ENCODE measurements at regions not wholly inside any gene's neighbourhood (a gene's known extent, or its start where the extent isn't known, plus 50 kb on each side); places are given as distances from the start of the nearest gene placed in this dataset.

DNA sequence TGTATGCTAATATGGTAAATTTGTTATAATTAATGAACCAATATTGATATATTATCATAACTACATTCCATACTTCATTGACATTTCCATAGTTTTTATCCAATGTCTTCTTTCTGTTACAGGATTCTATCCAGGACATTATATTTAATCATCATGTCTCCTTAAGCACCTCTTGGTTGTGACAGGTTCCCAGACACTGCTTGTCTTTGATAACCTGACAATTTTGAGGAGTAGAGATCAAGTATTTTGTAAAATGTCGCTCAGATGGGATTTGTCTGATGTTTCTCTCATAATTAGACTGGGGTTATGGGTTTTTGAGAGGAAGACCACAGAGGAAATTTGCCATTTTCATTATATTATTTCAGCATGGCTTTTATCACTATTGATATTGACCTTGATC is 317.4 kb downstream of the PLOD2 start:
- no peak for DNase-seq (ENCODE audit: low spot score)
- TF ChIP-seq, protein P1, sequence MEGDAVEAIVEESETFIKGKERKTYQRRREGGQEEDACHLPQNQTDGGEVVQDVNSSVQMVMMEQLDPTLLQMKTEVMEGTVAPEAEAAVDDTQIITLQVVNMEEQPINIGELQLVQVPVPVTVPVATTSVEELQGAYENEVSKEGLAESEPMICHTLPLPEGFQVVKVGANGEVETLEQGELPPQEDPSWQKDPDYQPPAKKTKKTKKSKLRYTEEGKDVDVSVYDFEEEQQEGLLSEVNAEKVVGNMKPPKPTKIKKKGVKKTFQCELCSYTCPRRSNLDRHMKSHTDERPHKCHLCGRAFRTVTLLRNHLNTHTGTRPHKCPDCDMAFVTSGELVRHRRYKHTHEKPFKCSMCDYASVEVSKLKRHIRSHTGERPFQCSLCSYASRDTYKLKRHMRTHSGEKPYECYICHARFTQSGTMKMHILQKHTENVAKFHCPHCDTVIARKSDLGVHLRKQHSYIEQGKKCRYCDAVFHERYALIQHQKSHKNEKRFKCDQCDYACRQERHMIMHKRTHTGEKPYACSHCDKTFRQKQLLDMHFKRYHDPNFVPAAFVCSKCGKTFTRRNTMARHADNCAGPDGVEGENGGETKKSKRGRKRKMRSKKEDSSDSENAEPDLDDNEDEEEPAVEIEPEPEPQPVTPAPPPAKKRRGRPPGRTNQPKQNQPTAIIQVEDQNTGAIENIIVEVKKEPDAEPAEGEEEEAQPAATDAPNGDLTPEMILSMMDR (IDR thresholded peaks at IDR 0.05; ENCODE audit: extremely low read depth, missing control alignments): no peak

DNA sequence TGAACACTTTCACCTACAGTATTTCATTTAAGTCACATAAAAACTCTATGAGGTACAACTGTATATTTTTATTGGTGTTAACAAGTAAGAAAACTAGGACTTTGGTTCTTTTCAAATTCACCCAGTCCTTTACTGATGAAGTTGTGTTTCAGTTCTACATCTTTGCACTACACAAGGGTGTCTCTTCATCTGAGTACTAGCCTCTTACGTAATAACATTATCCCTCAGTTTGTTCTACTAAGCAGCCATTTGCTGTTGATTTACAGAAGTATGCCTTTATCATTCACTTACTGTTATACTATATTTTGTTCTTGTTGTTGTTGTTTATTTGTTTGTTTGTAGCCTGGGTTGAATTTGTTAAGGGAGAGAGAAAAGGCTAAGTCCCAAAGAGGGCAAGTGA is 311.9 kb downstream of the PLOD2 start:
- DNase-seq (ENCODE audit: low spot score): no peak
- TF ChIP-seq, protein P1 (IDR thresholded peaks at IDR 0.05; ENCODE audit: extremely low read depth, missing control alignments): no peak

DNA sequence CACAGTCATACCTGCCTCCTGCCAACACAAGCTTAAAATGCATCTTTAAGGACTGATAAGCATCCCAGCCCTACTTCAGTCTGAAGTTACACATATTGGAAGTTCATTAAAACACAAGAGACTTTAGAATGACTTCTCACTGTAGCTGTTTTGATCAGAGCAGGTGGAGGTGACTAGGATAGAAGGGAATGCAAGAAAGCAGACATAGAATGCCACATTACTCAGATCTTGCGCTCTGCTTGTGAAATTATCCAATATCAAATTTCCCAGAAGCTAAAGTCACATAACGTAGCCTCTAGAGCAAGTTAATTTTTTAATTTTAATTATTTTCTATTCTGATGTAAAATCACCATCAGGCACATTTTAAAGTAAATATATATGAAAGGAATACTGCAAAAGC is 306.5 kb downstream of the PLOD2 start:
- DNase-seq (ENCODE audit: low spot score): no peak
- TF ChIP-seq, protein P1 (IDR thresholded peaks at IDR 0.05; ENCODE audit: extremely low read depth, missing control alignments): no peak

DNA sequence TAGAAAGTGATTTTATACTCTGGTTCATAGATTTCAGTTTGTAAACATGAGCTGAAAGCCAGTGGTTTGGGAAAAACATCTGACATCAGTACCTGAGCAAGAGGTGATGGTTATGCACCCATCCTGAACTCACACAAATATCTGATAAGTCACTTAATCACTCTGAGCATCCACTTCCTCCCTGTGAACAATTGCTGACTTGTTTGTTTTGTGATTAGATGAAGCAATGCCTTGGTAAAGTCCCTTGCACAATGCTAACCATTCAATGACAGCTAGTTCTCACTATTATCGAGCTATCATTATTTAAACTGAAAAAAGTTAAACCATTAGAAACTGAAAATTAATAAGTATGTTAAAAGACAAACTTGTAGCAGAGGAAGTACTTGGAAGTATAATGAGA is 303.0 kb downstream of the PLOD2 start:
- DNase-seq (ENCODE audit: low spot score): no peak
- TF ChIP-seq, protein P1 (IDR thresholded peaks at IDR 0.05; ENCODE audit: extremely low read depth, missing control alignments): no peak

DNA sequence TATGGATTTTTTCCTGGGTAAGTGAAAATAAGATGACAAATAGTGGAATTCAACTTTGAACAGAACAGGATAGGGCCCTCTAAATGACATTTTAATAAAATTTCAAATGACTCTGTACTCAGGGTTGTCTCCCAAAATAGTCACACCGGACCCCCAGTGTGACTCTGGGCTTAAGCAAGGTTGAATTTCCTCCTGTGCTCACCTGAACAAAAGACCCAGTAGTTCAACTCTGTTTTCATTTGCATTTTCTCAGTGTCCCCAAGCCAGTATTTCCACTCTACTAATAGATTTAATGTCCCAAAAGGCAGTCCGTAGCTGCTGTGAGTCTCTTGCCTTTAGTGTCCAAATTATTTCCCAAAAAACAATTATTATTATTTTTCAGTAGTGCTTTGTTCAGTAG is 296.6 kb downstream of the PLOD2 start:
- DNase-seq (ENCODE audit: low spot score): no peak
- TF ChIP-seq, protein P1 (IDR thresholded peaks at IDR 0.05; ENCODE audit: extremely low read depth, missing control alignments): no peak

DNA sequence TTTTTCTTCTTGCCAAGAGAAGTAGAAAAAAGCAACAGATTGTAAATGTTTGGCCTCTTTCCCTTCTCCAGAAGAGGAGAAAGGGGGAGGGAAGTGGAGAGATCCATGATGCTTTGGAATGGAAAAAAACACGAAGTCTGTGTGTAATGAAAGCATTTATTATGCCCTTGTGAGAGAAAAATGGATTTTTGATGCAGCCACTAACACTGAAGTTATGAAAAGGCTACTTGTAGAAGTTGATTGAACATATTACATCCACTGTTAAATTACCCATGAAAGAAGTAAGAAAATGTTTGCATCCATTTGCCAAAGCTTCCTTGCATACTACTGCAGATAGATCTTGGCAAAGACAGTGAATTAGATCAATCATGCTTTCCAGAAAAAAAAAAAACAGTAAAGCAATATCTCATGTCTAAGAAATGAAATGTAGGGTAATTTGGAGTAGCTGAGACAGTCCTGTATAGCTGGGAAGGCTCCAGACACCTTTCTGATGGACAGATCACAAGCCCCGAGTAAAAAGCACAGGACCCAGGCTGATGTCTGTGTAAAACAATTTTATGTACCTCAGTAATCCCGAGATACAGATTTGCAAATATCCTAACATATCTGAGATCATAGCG is 295.5 kb downstream of the PLOD2 start:
- TF ChIP-seq, protein P1 (IDR thresholded peaks at IDR 0.05; ENCODE audit: extremely low read depth, missing control alignments): no peak
- no peak for DNase-seq (ENCODE audit: low spot score)

DNA sequence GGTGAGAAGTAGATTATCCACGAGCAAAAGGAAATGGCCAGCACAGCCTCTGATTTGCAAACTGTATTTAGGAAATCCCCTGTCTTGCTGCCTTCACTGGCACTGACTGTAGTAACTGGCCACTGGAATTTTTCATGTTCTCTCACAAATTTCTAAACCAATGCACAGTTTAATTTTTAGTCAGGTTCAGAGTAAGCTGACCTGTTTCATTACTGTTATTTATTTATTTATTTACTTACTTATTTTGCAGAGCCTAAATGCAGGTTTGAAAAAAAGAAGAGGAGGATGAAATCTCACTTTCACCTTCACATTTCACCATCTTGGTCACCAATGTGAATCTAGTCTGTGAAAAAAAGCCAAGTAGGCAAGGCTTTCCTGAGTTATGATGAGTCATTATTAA is 291.0 kb downstream of the PLOD2 start:
- no peak for DNase-seq (ENCODE audit: low spot score)
- TF ChIP-seq, protein P1 (IDR thresholded peaks at IDR 0.05; ENCODE audit: extremely low read depth, missing control alignments): no peak
